Mammary epithelial cell (primary cell): ENCODE measurements at regions not wholly inside any gene's neighbourhood (a gene's known extent, or its start where the extent isn't known, plus 50 kb on each side); places are given as distances from the start of the nearest gene placed in this dataset.

ENCODE experiments used
- CTCF ChIP-seq, 2 donors: IDR thresholded peaks in 1 of 2; conservative IDR thresholded peaks in 1 of 2; 2 replicates each; pipeline ENCODE4 v1.5.1; 2011 to 2012; ENCODE audit warnings: inconsistent platforms in 2 of 2, low read length in 2 of 2, mild to moderate bottlenecking in 2 of 2, control low read depth in 1 of 2, low read depth in 1 of 2; ENCODE audit not compliant: insufficient read depth in 1 of 2; ENCODE audit errors: extremely low read depth in 1 of 2
- EZH2 ChIP-seq: IDR thresholded peaks from 2 replicates; pipeline ENCODE4 v1.6.1; 2012; ENCODE audit warnings: low read length, inconsistent platforms, borderline replicate concordance

GRCh38 chr15:97099040-97099439 is 768.5 kb downstream of the NR2F2 start:
- no peak for TF ChIP-seq CTCF (conservative IDR thresholded peaks at IDR 0.05 in 1 of 2, IDR thresholded peaks at IDR 0.05 in 1 of 2; ENCODE audit: extremely low read depth in 1 of 2, insufficient read depth in 1 of 2, low read depth in 1 of 2, low read length in 2 of 2)
- TF ChIP-seq EZH2 = no peak
